GM04504 (cell line): ENCODE measurements at regions not wholly inside any gene's neighbourhood (a gene's known extent, or its start where the extent isn't known, plus 50 kb on each side); places are given as distances from the start of the nearest gene placed in this dataset.
"Not testable (repeated sequence)": the region's sequence is repeated elsewhere in the genome, so short reads cannot be mapped to it uniquely, and the experiment has no call there.

Experiments
- DNase-seq: peaks from one replicate; pipeline ENCODE4 v3.0.0-alpha.2; 2012; ENCODE audit warnings: low read depth

DNA sequence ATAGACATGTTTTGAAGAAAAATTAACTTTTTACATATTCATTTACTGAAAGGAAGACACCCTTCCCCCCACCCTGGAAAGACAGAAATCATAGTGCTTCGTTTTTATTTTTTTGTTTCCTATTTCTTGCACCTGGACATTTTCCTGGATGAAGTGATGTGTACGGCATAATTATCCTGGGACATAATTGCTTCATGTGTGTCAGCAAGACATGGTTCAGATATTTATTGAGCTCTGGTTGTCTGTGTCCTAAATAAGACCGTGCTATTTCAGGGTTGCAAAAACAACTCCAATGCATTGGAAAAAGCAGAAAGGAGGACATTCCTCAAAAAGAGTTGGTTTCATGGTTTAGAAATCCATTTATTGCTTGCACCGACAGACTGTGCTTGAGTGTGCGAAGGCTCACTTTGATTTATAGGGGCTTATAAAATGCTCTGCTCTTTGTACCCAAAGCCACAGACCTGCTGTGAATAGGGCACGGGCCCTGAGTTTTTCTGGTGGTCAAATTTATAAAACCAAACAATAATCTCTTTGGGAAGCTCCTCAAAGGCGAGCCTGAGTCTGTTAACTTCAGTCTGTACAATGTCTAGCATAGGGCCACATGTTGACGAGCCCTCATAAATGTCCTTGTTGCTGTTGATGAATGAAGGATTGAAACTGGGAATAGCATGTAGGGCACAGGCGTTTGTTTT lies 179.5 kb downstream of the SOX4 start:
- no peak for DNase-seq

DNA sequence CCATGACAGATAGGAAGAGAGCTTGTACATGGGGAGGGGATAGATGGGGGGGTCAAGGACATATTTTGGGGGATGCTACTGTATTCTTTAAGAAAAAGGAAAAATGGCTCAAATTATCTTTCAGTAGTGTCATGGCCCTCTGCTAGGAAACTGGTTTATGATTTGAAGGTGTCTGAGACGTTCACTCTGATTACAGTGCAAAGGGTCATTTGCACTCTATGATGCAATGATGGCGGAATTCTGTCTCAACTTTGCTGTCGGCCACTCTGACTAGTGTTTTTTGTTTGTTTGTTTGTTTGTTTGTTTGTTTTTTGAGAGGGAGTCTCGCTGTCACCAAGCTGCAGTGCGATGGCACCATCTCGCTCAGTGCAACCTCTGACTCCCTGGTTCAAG lies 180.0 kb downstream of the SOX4 start:
- DNase-seq: no peak

DNA sequence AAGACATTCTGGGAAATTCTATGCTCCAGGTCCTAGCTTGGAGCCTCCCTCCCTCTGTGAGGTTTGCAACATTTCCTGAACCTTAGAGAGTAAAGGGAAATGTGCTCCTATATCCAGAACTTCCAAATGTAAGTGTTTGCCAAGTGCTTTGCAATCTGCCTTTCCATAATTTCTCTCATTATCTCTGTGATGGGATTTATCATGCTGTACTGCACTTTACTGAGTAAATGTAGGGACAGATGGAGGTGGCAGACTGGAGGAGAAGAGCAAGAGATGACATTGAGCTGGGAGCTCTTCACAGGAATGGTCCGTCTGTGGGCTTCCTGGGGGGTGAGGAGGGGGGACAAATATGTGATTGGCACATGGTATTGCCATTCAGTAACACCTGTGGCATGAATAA lies 184.3 kb downstream of the SOX4 start:
- DNase-seq: no peak

DNA sequence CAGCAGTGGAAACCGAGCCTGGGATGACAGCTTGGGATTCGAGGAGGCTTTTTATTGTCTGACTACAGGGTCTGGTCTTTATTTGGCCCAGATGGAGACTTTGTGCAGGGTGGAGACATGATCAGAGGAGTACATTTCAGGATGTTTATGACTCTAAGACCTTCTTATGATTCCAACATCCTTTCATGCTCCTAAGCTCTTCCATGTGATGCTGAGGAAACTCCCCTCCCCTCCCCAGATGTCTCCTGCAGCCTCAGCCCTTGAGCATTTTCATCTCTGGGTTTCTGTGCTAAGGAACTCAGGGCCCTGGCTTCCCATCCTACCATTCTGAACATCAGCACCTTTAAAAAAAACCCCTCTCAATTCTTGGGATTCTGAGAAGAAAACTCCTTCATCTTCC lies 186.6 kb downstream of the SOX4 start:
- no peak for DNase-seq

DNA sequence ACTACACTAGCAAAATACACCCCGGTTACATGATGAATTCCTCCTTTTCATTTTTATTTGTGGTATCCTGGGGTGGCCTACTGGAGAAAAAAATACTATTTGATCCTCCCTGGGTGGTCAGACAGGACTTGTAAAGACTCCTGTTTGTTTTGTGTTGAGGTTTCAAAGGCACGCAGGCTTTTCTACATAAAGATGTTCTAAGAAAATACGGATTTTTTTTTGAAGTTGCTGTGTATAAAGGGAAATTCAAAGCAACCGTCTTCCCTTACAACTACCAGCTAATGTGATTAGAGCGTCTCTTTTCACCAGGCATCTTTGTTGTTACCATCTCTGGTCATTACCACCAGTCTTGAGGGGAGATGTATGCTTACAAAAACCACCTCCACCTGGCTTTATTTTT lies 187.1 kb downstream of the SOX4 start:
- no peak for DNase-seq

DNA sequence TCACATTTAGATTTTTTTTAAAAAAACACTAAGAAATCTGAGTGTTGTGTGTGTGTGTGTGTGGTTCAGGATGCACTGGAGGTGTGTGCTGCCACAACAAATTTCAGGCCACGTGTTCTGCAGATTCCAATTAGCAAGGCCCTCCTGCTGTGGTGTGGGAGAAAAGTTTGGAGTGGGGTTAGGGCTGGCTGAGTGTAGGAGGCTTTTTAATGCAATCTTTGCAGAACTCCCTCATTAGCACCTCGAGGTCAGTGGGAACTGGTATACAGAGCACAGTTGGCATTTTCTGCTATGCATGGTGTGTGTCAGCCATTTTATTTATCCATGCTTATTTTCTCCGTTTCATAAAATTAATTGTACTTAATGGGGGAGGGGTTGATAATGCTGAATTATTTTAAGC lies 187.6 kb downstream of the SOX4 start:
- no peak for DNase-seq

DNA sequence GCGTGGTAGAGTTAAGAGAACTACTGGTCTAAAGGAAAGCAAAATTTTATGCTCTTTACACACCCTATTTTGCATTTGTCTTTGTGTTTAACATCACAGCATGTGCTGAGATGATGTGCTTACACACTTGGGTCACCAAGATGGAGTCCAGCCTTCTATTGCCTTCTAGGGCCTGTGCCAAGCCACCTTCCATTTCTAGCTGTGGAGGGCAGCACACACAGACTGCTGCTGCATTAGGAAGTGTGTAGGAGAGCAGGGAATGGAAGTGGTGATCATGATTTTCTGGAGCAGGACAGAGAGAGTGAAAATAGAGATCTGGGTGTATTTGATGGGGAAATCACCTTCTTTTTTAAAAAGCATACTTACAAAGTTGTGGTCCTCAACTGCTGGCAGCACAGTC lies 191.6 kb downstream of the SOX4 start:
- DNase-seq: no peak

DNA sequence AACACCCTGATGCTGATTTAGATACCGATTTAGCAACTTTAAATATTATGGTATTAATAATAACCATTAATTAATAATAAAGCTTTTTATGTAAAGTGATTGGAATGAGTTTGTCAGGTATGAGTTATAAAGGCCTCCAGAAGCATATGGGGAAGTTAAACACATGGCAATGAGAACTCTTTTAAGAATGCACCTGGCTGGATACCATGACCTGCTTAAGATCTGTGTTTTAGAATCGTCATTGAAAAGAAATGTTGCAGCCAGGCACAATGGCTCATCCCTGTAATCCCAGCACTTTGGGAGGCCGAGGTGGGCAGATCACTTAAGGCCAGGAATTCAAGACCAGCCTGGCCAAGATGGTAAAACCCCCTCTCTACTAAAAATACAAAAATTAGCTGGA lies 197.5 kb downstream of the SOX4 start:
- DNase-seq: no peak

DNA sequence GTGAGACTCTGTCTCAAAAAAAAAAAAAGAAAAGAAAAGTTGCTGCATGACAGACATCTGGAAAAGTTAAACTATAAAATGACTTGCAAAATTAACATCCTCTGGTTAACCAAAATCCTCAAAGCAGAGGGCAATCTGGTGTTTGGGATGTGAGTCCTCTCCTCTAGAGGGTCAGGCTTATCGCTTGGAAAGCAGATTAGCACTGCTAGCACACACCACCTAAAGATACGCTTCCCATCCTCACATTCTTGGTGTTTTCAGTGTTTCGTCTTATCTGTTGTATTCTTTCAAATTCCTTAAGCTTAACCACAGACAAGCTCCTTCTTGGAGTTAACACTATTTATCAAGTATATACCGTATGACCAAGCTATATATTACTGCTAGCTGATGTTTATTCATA lies 198.0 kb downstream of the SOX4 start:
- no peak for DNase-seq

DNA sequence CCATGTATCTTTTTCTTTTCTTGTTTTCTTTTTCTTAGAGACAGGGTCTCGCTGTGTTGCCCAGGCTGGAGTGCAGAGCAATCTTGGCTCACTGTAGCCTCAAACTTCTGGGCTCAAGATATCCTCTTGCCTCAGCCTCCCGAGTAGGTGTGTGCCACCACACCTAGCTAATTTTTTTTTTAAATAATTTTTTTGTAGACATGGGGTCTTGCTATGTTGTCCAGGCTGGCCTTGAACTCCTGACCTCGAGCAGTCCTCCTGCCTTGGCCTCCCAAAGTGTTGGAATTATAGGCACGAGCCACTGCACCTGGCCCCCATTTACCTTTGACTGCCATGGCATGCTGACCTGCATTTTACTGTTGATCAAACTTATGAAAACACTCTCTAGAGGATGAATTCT lies 198.6 kb downstream of the SOX4 start:
- no peak for DNase-seq

DNA sequence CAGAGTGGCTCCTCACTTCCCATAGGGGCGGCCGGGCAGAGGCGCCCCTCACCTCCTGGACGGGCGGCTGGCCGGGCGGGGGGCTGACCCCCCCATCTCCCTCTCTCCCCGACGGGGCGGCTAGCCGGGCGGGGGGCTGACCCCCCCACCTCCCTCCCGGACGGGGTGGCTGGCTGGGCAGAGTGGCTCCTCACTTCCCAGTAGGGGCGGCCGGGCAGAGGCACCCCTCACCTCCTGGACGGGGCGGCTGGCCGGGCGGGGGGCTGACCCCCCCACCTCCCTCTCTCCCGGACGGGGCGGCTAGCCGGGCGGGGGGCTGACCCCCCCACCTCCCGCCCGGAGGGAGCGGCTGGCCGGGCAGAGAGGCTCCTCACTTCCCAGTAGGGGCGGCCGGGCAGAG lies 203.4 kb downstream of the SOX4 start:
- not testable (repeated sequence) for DNase-seq

DNA sequence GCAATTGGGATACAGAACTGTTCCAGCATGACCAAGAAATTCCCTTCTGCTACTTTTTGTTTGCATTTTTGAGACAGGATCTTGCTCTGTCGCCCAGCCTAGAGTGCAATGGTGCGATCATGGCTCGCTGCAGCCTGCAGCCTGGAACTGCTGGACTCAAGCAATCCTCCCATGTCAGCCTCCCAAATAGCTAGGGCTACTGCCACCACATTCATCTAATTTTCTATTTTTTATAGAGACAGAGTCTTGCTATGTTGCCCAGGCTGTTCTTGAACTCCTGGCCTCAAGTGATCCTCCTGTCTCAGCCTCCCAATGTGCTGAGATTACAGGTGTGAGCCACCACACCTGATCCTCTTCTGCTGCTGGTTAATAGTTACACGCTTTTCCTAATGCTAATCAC lies 204.9 kb downstream of the SOX4 start:
- DNase-seq: no peak

DNA sequence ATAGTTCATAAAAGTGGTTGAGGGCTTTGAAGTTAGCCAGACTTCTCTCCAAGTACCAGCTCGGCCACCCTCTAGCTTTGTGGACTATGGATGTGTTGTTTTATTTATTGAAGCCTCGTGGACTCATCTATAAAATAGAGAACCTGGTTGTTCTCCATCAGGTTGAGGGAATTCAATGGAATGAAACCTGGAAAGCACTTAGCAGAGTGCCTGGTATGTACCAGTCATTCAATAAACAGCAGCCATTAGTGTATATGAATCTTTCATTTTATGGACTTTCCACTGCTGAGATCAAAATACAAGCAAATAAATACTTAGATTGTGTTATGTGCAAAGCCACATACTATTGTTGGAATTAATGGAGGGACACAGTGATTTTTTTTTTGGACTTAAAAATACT lies 206.8 kb downstream of the SOX4 start:
- no peak for DNase-seq

DNA sequence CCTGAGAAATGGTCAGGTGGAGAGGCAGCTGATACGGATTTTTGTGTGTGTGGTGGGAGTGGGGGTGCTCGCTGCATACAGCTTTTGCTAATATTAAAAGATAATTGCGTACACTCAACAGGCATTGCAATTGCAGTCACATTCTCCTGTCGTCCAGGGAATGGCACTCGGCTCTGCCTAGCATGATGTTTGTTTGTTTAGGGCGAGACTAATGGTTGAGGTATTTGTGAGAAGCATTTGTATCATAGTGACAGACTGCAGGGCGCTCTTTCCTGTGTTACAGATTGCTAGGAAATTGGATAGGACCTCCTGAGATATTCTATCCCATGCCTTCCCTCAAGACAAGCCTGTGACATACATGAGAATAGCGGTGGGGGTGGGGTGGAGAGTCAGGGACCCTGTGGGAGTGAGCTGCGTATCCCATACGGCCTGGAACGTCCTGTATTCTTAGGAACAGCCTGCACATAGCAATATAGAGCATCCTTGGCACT lies 207.4 kb downstream of the SOX4 start:
- no peak for DNase-seq

DNA sequence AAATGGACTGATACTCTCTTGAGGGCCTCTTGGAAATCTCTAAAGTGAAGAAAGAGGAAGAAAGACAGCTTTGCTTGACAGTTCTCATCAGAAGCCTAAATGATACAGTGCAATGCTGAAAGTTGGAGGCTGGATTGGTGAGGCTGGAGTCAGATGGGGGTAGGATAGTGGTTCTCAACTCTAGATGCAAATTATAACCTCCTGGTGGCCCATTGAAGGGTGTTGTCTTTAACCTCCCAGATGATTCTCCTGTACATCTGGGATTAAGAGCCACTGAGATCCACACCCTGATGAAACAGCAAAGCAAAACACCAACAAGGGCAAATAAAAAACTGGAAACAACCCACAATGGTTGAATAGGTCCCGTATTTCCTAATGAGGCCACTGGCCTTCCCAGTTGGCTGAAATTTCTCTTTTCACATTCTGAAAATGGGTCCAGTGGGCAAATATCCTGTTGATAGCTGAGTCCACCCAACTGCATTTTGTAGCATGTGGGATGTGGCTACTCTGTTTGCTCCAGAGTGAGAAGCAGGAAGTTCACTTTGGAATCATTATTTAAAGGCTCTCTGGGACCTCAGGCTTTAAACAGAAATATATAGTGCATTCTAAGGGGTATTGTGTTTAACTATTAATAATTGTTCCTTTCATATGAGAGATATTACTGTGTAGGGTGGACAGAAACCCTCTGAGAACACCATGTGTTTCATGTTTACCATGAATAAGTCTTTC lies 208.1 kb downstream of the SOX4 start:
- DNase-seq: no peak

DNA sequence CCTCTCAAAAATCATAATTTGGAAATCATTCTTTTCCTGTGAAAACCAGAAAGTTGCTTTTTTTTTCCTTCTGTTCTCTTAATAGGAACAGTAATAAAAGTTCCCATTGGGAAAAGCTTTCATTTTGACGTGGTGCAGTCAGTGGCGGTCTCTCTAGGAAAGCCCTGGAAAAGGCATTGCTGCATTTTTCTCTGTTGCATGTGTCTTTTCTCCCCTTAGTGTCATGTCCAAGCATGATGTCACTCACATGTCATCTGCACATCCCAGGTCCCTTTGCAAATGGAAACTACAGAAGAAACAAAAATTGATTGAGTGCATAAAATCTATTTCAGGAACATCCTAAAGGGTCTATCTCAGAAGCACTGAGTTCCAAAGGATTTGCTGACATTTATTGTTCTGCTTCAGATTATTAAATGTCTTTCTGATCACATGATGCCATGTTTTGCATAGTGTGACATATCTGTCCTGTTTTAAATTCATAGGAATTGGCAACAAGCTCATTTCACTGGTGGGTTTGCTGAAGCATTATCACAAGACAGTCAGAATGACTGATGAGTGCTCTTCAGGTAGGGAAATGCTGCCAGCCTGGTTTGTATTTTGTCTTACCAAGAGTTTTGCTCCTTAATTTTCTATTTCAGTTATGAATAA lies 208.7 kb downstream of the SOX4 start:
- DNase-seq: no peak

DNA sequence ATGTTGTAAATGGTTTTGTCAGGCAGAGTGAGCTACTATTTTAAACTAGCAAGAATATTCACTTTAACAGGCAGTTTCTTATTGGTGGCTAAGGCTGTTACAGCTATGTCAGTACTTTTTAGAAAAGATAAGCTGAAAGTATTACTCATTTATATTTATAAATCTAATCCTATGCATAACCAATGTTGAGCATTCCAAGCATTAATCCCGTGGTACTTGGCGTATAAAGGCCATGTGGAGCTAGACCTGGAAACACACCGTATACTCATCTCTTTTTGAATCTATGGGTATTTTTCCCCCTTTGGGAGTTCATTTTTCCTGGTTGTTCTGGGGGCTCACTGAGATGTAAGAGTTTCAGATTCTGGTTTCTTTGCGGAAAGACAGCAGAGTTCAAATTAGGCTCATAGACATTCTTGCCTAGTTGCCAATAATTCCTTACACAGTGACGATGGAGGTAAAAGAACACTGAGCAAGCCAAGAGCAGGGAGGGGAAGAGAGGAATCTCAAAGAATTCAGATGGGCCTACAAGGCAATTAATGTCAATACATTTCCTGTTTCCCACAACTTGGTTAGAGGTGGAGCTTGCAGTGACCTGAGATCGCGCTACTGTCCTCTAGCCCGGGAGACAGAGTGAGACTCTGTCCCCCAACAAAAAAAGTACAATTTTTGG lies 211.5 kb downstream of the SOX4 start:
- no peak for DNase-seq

DNA sequence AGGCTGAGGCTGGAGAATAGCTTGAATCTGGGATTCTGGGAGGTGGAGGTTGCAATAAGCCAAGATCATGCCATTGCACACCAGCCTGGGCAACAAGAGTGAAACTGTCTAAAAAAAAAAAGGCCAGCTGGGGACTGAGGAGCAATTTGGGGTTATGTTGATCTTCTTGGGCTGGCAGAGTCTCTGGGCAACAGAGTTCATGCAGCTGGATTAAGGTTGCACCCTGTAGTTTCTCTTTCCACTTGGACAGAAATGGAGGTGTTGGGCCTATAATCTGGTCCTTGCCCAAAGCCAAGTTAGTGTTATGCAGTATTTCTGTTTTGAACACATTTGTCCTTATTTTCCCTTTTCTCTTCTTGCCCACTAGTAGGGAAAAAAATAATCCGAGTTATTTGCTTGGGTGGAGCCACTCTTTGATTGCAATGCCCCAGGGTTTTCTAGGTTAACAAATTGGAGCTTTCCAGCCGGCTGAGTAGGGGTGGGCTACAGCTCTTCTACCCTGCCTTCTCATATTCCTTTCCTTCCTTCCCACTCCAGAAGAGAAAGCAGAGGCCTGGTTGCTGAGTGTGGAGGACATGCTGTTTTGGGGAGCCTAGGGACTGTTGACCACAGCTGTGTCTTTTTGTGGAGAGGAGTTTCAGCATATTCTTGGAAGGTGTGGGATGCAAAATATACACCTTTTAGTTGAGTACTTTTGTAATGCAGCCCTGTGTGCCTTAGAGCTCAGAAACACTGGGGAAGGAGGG lies 213.9 kb downstream of the SOX4 start:
- no peak for DNase-seq

DNA sequence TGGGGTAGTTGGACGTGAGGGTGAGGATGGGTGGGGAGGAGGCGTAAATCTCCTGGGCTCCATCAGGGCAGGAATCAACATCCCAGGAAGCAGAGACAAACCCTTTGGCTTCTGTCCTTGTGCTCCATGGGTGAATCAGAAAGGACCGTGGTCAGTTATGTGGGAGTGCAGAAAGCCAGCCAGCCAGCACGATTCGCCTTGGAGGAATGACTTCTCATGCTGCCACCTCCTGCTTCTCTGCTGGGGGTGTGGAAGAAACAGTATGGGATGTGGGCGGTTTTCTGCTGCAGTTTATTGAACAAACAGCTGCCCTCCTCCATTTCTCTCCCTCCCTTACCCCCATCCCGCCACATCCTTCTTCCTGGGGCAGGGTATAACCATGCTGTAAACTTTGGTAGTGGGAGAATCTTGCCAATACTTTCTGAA lies 214.5 kb downstream of the SOX4 start:
- DNase-seq: no peak

DNA sequence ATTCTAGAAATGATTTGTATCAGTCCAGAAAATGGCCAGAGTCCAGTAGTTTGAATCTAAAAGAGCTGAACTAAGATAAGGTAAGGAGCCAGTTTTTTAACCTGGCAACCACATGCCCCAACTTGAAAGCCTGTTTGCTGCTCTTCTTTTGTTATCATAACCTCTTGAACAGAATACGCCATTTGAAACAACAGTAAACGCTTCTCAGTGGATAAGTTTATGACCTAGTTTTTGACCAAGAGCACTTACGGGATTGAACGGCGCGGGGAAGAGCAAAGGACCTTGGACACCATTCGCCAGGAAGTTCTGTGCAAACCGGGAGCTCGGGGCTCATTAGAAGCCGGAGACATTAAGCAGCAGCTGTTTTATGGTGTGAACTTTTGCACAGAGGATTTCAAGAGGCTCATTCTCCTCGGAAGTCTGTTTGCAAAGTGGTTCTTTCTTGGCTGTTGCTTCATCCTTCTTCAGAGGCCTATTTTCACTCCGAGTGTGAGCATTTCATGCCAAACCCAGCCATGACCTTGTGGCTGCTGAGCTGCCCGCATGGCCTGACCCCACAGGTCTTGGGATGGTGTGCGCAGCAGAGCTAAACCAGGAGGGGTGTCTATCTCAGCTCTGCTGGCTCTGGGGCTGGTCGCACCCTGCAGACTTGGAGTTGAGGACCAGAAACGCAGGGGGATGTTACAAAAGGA lies 215.1 kb downstream of the SOX4 start:
- DNase-seq: no peak

DNA sequence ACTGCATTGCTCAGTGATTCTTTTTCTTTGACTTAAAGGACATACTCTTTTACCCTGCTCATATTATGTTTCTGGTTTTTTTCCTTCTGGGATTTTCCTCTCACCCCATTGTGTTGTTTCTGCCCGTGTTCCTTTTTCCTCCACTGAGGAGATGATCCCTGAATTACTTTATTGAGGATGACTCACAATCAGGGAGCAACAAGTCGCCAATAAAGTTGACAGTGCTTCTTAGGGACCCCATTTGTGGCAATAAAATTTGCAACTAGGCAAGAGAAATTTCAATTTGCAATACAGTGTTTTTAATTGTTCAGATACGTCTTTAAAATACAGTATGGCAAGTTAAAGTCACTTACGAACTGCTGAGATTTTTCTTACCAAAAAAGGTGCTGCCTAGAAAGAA lies 217.9 kb downstream of the SOX4 start:
- no peak for DNase-seq
